NCI-H82 treated with DMSO at 0.1 percent for 48 hours (cell line): ENCODE measurements at regions not wholly inside any gene's neighbourhood (a gene's known extent, or its start where the extent isn't known, plus 50 kb on each side); places are given as distances from the start of the nearest gene placed in this dataset.

Experiments
- DNase-seq: peaks from one replicate; lab custom pipeline; 2025; ENCODE audit not compliant: unreplicated experiment; lab: John Stamatoyannopoulos, UW

DNA sequence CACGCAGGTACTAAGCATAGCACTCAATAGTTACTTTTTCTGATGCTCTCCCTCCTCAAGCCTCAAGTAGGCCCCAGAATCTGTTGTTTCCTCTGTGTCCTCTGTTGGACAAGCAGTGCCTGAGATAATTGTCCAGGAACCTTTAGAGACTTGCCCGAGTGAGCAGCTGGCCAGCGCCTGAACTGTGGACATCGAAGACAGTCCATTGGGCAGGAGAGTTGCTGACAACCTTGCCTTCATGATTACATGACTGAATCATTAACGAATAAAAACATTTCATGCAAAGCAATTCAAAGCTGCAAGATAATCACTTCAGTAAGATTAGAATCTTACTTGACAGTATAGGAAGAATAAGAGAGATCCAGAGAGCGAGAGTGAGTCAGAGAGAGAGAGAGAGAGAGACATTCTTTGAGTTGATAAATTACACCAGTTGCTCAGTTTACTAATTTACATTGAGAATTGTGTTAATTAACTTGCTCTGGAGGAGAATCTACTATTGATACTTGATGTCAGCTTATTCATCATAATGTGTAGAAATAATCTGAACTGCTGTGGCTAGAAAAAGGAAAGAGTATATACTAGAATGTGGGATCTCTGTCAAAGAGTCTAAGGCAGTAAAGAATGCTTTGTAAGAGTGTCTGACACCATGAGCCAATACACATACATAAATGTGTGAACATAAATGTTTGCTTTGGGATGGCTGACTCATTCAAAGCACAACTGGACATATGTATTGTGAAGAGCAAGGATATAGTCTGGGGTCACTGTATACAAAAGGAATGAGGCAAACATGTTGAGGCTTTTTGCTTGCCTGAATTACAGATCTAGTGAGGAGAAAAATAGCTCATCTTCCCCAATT is 216.0 kb downstream of the ZNF326 start:
- no peak for DNase-seq

DNA sequence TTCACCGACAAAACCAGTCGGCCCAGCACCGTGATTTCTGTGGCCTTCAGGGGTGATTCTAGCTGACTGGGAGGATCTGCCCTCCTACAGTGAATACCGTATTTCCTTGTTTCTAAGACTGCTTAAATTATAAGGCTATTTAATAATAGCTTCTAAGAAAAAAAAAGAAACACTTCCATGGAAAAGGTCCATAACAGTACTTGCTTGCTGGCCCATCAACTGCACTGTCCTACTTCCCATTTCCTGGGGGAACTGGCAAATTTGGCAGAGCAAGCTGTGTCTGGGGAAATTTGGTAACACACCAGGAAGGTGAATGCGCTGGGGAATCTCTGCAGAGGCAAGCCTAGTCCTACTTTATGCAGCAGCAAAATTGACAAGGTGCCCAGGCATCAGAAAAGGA is 214.0 kb downstream of the ZNF326 start:
- DNase-seq, result no peak

DNA sequence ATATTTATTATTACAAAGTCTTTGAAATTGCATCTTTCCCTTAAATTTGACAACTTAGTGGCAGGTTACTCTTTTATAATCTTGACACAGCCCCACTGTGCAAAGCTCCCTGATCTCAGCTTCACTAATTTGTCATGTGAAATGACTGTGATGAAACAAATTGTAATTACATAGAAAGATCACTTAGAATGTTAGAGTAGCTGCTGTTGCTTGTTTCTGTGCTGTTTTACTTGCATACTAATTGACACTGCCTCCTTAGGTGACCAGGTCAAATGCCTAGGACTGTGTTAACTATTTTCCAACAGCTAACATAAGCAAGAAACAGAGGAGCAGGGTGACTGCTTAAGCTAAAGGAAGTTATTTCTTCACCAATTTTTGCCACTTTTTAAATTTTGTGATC is 211.3 kb downstream of the ZNF326 start:
- DNase-seq, result no peak

DNA sequence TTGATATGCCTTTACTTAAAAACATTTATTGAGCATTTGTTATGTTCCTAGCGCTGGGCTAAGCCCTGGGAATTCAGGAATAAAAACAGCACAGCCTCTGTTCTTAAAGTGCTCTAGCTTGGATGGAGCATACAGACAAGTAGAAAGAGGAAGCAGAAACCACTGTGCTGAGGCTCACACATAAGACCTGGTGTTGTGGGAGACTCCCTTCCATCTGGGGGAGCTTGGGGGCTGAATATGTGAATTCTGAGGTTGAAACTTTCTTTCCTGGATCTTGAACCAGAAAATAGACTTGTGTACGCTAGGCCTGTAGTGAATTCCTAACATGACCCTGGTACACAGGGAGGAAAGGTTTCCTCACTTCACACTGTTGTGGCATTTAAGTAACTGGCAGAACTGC is 209.9 kb downstream of the ZNF326 start:
- DNase-seq, result no peak

DNA sequence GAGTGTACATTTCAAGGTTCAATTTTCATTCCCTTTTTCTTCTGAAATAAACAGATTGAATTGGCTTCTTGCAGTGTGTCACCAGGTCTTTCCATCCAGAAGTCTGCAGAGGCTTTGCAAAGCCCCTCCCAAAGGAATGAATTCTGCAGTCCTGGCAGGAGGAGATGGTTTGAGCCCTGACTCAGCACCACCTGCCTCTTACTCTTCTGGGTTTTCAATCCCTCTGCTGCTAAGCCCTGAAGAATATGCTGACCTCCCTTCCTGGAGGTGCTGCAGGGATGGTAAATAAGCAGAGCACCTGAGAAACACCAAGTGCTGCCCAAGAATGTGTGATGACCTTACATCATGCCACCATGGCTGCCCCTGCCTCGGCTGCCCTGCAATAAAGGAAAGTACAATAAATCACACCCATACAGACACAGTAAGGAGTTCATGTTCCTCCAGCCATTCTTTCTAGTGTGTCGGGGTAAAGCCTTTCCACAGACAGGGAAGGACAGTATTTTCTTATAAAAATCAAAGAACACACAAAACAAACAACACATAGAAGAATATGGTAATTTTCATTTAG is 209.2 kb downstream of the ZNF326 start:
- peak; percentile 5 for DNase-seq

DNA sequence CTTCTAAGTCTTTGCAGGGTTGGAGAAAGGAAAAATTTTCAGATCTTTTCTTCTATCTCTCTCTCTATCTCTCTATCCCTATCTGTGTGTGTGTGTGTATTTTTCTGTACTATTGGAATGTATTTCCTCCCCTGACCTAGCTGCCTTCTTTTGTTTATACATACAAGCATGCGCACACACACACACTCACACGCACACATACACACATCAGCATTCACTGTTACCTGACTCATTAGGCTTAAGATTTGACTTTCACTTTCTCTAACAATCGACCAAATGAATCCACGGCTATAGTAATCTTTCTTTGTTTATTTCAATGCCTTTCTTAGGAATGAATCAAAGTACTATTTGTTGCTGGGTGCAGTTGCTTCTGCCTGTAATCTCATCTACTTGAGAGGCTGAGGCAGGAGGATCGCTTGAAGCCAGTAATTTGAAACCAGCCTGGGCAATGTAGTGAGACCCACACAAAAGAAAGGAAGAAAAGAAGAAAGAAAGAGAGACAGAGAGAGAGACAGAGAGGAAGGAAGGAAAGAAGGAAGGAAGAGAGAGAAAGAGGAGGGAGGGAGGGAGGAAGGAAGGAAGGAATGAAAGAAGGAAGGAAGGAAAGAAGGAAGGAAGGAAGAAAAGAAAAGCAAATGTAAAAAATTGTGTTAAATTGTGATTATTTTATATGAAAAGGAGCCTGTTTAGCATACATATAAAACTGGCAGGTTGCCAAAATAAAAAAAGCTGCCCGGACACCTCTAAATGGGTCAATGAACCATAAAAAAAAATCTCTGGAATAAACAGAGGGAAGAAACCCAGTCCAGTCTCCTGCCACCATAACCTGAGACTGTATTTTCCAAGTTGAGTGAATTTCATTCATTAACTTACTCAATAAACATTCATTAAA is 206.8 kb downstream of the ZNF326 start:
- DNase-seq, result no peak

DNA sequence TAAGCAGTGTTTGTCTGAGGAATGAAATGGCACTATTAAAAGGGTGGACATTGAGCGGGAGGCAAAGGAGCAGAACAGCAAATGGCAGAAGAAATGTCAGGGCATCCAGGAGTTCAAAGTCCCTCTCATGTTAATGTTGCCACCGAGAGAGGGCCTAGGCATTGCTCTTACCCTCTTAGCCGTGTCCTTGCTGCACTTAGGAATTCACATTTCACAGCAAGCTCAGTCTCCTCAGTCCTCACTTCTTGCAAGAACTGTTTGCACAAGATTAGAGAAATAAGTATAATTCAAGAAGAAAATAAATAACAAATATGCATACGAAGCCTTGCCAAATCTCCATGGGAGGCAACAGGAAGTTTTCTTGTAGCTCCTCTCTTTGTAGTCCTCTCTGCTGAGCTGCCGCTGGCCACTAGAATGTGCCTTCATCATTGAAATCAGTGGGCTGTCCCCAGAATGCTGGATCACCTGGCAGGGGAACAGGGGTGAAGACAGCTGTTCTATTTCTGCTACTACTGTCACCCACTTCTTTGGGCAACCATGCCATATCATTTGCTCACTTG is 205.8 kb downstream of the ZNF326 start:
- no peak for DNase-seq

DNA sequence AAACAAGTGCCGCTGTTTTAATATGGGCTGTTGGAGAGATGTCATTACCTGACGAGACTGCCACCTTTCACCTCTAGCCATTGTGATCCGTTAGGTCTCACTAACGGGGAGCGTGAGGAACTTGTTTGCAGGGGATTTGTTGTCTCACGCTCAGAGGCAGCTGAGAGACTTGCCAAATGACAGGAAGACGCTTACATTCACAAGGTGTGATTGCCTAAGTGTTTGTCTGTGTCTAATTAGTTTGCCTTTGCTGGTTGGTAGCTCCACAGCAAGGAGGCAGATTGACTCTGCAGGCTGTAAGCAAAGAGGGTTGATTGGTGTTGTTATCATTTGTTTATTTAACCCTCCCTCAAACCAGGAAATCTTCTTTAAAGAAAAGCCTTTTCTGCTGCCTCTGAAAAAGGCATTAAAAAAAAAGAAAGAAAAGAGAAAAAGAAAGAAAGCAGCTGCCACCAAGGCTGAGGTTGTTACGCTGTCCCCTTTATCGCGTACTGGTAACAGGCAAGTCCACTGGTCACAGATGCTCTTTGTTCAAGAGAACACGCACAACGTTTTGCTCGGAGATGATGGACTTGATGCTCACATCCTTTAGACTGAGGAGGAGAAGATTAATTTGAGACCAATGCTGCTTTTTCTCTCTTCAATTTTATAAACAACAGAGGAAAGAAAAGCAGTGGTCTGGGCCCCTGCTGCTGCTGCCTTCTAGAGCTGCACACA is 203.9 kb downstream of the ZNF326 start:
- no peak for DNase-seq

DNA sequence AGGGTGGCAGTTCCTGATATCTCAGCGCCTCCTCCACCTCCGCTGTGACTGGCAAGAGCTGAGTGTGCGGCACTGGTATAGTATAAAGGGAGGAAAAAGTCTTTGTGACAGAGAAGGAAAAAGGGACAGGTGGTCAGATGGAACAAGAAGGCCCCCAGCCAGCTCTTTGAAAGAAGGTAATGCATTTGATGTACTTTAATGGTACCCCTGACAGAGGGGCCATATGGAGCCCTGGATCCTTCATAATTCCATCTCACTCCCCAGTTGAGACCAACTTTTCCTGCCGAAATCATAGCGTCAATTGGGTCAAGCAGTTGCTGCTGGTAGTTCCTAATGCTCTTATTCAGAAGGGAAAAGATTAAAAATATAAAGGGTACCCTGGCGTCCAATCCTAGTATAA is 198.2 kb downstream of the ZNF326 start:
- DNase-seq, result no peak

DNA sequence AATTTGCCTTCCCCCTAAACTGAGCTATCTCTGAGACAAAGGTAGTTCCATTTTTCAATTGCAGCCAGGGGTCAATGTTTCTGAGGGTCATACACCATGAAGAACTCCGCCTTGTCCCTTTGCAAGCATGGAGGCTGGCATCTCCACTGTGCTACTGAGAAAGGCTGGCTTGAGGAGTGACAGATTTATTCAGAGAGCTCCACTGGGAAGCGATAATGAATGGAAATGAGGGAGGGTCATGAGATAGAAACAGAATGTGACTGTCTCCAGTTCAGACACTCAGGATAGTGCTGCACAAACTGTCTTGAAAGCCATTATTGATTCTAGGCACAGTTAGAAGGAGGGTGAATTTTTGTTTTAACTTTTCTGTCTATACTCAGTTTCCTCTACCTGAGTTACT is 197.5 kb downstream of the ZNF326 start:
- DNase-seq, result no peak

DNA sequence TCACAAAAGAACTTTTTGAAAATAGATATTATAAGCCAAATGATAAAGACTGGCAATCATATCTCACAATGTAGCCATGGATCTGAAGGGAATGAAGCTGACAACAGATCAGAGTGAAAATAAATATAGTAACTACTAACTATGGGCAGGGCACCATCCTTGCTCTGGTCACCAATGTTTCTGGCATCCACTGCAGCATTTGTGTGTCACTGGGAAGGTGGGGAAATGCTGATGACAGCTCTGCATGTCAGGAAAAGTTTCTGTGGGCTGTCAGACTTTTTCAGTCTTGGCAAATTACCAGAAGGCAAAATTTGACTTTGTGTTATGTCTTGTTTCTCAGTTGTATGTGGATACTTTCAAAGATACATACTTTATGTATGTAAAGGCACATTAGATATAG is 195.6 kb downstream of the ZNF326 start:
- no peak for DNase-seq

DNA sequence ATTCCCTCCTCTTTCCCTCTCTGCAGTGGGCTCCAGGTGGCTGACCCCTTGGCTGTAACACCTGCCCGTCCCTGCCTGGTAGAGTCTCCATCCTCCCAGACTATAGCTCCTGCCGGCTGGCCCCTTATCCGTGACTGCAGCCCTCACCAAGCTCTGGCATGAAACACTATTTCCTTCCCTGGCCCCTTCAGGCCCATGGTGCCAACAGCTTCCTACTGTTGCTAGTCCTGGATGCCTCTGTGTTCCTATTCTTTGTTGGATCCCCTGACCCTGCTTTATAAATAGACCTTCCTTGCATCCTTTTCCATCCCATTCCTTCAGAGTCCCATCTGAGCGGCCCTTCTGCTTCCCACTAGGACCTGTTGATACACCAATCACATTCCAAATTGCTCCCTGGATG is 195.0 kb downstream of the ZNF326 start:
- DNase-seq, result no peak

DNA sequence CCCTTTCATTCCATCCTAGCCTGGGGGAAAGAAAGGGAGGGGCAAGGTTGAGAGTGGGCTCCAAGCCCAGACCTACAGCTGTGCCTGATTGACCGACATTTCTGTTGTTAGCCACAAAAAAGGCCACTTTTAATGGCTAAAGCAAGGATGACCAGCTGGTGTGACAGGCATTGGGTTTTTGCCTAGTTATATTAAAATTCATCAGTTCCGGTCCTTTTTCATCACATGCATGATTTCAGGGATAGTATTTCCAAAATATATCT is 192.3 kb downstream of the ZNF326 start:
- no peak for DNase-seq

DNA sequence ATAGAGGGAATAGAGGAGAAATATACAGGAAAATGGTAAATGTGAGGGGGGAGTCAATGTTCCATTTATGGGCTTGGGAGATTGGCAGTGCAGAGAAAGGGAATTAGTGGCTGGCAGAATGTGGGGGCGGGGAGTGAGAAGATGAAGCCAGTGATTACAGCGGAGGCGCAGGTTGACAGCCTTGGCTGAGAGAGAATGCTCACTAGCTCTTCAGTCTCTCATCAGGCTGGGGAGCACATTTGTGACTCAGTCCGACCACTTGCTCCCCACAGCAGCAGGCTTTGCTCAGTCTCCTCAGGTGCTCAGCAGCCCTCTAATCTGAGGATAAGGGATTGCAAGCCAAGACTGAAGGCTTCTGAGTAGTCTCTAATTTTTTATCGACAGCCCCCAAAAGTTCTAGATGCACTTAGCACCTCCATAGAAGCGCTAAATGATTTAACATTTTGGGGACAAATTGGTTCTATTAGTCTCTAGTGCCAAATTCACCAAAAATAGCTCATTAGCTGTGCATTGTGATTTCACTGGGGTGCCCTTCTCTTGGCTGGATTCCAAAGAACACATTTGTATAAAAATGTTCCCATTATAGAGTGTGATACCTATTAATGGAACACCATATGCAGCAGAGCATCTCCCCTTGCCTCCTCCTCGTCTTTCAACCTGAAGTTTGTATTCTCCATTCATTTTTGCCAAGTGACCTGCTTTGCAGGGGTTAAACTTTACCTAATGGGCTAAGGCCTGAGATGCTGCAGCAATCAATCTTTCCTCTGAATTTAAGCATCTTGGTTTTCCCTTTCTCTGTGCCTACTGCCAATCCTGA is 191.8 kb downstream of the ZNF326 start:
- DNase-seq, result no peak

DNA sequence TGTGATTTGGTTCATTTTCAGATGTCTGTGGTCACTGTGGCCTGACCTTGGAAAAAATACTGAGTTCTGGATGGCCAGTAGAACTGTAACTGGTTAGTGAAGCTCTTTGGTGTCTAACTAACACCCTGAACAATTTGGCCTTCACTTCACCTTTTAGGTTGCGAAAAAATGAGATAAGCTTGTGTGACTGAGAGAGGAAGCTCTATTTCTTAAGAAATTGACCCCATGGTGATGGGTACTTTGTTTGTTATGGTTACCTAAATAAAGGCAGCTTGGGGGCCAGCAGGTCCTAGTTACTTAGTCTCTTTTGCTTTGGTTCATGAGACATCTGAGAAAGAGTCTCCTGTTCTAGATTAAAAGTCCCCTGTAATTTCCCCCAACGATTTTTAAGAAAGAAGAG is 181.6 kb downstream of the ZNF326 start:
- DNase-seq, result no peak

DNA sequence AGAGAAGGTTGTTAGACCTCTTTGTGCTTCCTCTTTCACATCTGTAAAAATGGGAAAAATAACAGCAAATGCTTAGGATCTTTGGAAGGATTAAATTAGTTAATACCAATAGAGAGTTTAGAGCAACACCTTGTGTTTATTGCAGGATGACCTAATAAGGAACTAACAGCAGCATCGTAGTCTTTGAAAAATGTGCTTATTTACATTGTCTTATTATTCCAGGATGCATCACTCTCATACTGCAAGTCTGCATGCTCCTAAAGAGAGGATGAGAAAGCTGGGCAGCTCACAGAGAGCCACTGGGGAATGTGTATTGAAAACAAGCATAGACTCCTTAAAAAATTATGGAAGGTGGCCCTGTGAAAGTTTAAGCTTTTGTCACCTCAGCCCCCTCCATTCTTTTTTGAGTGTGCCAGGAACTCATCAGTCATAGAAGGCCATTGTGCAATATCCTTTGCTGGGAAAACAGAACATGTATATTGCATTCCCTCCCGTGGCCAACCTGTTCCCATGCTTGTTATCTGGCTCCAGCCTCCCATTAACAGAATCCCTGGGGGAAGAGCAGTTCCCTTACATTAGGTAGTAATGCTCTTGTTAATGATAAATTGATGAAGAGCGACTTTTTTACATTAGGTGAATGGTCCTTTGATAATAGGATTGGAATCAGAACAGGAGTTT is 180.7 kb downstream of the ZNF326 start:
- DNase-seq, result no peak

DNA sequence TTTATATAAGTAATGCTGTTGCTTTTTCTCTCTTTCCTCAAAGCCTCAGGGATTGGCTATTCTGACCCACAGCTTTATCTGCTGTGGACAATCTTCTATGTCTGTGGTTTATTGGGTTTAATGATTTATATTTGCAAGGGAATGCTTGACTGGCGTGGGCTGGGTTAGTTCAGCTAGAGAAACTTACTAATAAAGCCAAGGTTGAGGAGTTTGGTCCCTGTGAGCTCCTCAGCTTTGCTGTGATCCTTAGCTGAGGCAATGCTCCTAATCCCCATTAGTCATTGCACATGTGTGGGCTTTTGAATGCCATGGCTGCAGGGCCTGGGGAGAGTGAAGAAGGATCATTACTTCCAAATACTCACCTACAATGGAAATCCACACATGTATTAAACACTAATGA is 179.3 kb downstream of the ZNF326 start:
- peak; percentile 26 for DNase-seq

DNA sequence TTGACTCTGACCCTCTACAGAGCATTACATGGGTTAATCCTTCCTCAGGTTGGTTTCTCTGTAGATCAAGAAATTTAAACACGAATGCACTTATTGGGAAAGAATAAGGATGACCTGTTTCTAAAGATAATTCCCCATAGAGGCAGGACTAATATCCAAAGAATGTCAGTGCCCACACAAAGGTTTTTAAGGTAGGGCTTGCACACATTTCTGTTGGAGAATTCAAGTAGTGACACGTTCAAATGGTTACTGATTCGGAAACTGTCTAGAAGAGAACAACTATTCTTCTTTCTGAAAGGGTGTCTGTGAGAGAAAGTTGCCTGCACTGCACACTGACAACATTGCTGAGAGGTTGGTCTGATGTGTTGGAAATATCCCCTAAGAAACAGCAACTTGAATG is 167.3 kb downstream of the ZNF326 start:
- DNase-seq, result no peak

DNA sequence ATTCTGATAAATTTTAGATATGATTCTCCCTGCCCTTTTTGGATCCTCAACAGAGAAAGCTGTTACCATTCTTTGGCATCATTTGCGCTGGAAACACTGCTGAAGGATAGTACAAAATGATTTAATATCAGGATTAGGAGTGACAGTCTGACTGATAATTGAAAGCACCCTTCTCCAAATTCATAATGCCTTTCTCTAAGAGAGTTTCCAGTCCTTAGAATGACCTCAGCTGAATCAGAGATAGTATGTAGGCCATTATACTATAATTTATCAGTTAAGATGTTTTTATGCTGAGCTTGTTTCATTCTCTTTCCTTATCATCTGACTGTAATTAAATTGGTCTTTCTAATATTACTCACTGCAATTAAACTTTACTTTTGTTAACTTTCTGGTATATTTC is 166.7 kb downstream of the ZNF326 start:
- DNase-seq, result no peak
